ENCODE measurements at regions not wholly inside any gene's neighbourhood (a gene's known extent, or its start where the extent isn't known, plus 50 kb on each side); places are given as distances from the start of the nearest gene placed in this dataset.

DNA sequence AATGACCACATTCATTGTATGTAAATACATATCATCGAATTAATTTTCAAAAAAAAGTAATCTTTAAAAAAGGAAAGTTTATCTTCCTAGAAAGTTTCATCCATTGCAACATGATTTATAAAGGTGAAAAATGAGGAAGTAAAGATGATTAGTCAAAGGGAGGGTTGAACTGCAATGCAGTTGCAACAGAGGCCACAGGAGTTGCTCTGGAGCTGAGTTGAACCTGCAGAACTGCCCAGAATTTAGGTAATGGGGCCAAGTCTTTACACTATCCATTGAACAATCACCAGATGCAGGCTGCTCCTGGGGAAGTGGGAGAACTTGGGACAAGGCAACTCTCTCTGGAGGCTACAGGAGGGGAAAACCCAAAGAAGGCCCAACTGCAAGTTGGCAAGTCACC, 390.7 kb downstream of the METTL4 start:
- no peak for DNase-seq (ENCODE audit: low spot score)
- H3K36me3 ChIP-seq: no peaks in the 10 kb centered on the region
- H3K27ac ChIP-seq: no peak overlapping the region
- TF ChIP-seq, protein P1, sequence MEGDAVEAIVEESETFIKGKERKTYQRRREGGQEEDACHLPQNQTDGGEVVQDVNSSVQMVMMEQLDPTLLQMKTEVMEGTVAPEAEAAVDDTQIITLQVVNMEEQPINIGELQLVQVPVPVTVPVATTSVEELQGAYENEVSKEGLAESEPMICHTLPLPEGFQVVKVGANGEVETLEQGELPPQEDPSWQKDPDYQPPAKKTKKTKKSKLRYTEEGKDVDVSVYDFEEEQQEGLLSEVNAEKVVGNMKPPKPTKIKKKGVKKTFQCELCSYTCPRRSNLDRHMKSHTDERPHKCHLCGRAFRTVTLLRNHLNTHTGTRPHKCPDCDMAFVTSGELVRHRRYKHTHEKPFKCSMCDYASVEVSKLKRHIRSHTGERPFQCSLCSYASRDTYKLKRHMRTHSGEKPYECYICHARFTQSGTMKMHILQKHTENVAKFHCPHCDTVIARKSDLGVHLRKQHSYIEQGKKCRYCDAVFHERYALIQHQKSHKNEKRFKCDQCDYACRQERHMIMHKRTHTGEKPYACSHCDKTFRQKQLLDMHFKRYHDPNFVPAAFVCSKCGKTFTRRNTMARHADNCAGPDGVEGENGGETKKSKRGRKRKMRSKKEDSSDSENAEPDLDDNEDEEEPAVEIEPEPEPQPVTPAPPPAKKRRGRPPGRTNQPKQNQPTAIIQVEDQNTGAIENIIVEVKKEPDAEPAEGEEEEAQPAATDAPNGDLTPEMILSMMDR (IDR thresholded peaks at IDR 0.05): no peak
- H3K4me1 ChIP-seq: no peaks in the 10 kb centered on the region
- H3K9me3 ChIP-seq: no peaks in the 10 kb centered on the region
- H3K27me3 ChIP-seq: no peaks in the 10 kb centered on the region
- no peak overlapping the region for H3K4me3 ChIP-seq

DNA sequence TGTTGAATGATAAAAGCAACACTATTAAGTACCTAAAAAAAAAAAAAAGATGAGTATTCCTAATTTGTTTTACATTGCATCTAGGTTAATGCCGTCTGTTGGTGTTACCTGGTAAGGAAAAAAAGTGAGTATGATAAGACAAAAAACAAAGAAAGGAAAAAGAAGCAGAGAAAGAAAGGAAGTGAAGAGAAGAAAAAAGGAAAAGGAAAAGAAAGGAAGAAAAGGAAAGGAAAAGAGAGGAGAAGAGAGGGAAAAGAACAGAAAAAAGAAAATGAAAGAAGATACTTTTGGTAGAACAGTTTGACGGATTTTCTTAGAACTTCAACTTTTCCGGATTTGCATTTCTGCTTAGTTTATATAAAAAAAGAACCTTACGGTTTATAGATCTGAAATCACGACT, 387.9 kb downstream of the METTL4 start:
- Histone ChIP-seq H3K36me3 (no peaks in the 10 kb centered on the region), H3K4me3 (no peak overlapping the region), H3K27ac (no peak overlapping the region), H3K9me3 (no peaks in the 10 kb centered on the region), H3K27me3 (no peaks in the 10 kb centered on the region), H3K4me1 (no peaks in the 10 kb centered on the region)
- TF ChIP-seq, protein P1 (IDR thresholded peaks at IDR 0.05): no peak
- no peak for DNase-seq (ENCODE audit: low spot score)

DNA sequence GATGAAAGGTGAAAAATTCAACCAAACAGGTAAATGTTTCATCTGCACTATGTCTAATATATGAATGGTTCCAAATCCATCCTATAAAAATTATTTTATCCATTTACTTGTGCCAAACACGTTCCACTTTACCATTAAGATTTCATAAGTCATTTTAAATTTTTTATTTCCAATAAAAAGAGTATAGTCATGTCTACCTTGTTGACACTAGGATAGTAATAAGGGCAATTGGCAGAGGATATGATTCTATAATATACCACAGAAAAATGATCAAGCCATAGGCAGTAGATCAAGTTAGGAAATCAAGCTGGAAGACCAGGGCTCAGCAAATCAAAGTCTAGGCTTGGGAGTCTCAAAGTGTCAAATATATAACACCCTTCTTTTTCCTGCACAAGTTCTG, 384.3 kb downstream of the METTL4 start:
- TF ChIP-seq, protein P1 (IDR thresholded peaks at IDR 0.05): no peak
- no peak overlapping the region for H3K4me3 ChIP-seq
- no peaks in the 10 kb centered on the region for H3K27me3 ChIP-seq
- H3K9me3 ChIP-seq: no peaks in the 10 kb centered on the region
- no peaks in the 10 kb centered on the region for H3K36me3 ChIP-seq
- H3K27ac ChIP-seq: no peak overlapping the region
- H3K4me1 ChIP-seq: no peaks in the 10 kb centered on the region
- no peak for DNase-seq (ENCODE audit: low spot score)

DNA sequence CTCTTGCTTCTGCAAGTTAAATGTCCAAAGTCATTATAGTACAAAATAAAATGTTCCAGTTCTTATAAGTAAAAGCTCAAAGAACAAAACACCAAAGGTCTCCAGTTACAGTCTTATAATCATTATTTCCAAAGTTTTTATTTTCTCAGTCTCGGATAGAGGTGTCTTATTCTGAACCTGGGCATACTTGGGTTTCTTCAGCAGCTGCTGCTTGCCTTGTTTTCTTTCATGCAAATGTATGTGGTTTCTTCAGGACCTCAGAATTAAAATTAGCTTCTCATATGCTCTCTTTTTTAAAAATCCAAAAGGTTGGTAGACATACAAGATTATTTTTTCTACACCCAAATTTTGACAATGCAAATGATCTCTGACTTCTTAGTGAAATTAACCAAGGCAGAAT, 383.0 kb downstream of the METTL4 start:
- Histone ChIP-seq H3K27me3 (no peaks in the 10 kb centered on the region), H3K36me3 (no peaks in the 10 kb centered on the region), H3K4me3 (no peak overlapping the region), H3K4me1 (no peaks in the 10 kb centered on the region), H3K27ac (no peak overlapping the region), H3K9me3 (no peaks in the 10 kb centered on the region)
- TF ChIP-seq, protein P1 (IDR thresholded peaks at IDR 0.05): no peak
- no peak for DNase-seq (ENCODE audit: low spot score)

DNA sequence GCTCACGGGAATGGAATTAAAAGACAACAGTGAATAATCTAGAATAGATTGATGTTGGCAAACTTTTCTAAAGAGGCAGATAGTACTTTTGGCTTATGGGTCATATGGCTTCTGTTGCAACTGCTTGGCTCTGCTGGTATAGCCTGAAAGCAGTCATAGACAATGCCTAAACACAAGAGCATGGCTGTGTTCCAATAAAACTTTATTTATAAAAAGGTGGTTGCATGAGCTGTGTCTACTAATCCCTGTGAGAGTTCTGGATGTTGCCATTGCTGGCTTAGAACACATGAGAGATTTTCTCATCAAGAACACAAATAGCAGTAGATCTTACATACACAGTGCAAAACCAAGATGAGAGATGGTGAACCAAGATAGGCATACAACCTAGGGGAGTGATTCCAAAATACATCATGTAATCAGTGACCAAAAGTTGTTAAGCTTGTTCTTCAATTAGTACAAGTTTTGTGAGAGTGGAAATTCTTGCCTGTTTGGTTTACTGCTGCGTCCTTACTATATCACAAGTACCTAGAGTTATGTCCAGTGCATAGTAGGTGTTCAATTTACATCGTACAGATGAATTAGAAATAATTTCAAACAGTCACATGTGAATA, 380.0 kb downstream of the METTL4 start:
- no peaks in the 10 kb centered on the region for H3K27me3 ChIP-seq
- DNase-seq (ENCODE audit: low spot score): no peak

More for the DNA sequence above, 380.0 kb downstream of the METTL4 start:
- Histone ChIP-seq H3K27ac (no peak overlapping the region), H3K36me3 (no peaks in the 10 kb centered on the region), H3K9me3 (peaks cover 0 to 7% of the 10 kb centered on the region in 2 donors), H3K4me3 (no peak overlapping the region), H3K4me1 (no peaks in the 10 kb centered on the region)
- TF ChIP-seq, protein P1 (IDR thresholded peaks at IDR 0.05): no peak
